ENCODE measurements at regions not wholly inside any gene's neighbourhood (a gene's known extent, or its start where the extent isn't known, plus 50 kb on each side); places are given as distances from the start of the nearest gene placed in this dataset.

DNA sequence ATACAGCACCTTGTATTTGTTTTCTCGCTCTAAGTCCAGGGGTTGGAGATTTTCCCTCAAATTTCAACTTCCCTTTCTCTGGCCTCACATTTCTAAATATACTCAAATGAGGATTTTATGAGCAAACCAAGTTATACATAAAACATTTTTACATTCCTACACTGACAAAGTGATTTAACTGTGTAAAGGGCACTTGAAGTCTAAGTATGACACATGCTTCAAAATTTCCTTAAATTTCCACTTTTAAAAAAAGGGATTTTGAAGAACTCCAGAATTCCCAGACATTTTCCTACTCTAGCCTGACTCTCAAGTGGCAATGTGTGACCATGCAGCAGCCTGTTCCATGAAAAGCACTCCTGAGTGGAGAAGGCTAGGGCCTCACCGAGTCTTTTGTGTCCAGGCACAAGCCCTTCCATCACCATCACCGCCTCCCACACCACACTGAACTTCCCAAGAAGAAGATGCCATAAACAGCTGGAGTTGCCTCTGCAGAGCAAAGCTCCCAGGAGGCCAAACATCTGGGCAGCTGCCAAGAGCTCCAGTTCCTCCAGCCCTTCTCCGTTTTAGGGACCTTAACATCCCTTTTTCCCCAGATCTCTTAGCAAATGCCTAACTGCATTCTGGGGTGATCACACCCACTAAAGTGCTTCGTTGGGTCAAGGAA is 68.9 kb downstream of the NCR2 start:
- no peak for DNase-seq (ENCODE audit: low read depth)

DNA sequence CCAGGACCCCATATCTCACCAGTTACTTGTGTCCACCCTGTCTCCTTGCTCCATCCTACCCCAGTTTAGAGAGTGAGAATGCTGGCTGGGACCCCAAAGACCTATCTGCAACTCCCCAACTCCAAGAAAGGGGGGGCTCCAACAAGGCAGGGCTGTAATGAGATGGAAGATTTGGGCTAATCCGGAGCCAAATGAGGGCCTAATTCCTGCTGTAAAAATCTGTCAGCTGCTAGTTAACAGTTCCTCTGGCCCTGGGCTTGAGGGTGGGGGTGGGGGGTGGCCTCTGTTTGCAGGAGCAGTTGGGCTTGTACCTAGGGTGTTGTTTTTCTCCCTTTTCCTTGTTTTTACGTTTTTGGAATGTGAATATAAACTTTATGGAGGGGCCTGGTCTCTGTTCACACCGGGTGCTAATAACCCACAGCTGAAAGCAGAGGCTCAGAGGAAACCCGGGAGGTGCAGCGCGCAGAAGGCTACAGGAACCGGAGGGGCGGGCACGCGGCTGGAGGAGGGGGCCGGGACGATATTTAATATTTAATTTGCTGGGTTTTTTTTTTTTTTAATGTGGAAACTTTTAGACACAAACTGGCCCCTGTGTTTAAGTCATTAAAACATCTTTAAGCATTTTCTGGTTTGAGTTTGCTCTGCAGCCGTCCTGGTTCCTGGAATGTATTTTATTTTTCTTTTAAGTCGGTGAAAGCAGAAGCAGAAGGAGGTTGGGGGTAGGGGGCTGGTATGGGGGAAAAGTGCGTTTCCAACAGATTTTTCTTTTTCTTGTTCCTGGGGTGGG is 70.7 kb downstream of the NCR2 start:
- DNase-seq (ENCODE audit: low read depth), result no peak

DNA sequence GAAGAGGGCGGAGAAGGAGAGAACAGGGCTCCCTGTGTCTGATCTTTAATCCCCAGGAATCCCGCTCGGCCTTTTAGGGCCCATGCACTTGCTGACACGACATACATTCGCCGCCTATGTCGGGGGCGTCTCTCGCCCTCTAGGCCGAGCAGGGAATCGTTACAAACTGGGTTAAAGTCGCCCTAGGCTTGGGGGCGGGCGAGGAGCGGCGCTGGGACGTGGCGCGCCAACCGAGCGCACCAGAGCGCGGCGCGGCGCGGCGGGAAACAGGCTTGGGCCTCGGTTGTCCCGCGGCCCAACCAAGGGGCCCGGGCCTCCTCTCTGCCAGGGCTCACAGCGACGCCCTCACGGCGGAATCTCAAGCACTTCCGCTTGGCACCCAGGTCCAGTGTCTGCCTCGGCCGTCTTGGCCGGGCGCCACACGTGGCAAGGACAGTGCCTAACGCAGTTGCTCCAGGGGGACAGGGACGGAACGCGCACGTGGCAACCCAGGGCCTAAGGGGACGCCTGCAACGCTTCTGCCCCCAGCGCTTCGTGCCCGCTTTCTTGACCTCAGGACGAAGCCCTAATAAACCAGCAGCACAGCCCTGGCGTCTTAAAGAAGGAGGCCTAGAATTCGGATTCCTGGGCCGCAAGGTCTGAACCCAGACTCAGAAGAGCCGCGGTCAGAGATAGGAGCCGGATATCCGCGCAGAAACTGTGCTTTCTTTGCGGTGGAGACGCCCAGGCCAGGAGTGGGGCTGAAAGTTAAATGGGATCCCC is 71.5 kb downstream of the NCR2 start:
- no peak for DNase-seq (ENCODE audit: low read depth)

DNA sequence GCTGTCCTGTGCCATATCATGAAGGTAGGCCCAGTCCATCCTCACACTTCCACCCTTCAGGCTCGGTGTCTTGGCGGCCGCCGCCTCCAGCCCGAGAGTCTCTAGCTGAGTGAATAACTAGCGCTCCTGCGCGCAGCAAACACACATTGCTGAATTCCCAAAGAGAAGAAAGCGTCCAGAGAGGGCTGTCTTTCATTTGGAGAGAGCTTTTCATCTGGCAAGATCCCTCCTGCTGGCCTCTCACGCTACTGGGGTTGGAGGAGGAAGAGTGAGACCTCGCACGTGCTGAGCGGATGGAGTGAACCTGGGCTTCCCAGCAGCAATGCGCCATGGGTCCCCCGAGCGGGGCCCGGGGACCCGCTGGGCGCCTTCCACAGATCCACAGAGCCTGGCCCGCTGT is 73.2 kb downstream of the NCR2 start:
- no peak for DNase-seq (ENCODE audit: low read depth)

DNA sequence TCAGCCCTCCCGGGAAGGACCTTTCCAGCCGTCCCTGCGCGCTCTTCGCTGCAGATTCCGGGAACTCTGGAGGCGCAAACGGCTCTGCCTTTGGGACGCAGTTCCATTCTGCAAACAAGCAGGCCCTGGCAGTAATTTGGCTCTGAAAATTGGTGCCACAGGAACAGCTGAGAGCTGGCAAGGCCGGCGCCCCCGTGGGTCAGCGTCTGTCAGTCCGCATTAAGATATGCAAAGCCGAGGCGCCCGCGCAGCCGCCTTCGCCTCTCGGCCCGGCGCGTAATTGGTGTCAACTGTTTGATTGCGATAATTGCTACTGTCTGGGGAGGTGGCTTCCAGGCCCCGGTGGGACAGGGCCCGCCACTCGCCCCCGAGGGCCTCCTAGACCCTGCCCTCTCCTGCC is 73.6 kb downstream of the NCR2 start:
- DNase-seq (ENCODE audit: low read depth), result no peak

DNA sequence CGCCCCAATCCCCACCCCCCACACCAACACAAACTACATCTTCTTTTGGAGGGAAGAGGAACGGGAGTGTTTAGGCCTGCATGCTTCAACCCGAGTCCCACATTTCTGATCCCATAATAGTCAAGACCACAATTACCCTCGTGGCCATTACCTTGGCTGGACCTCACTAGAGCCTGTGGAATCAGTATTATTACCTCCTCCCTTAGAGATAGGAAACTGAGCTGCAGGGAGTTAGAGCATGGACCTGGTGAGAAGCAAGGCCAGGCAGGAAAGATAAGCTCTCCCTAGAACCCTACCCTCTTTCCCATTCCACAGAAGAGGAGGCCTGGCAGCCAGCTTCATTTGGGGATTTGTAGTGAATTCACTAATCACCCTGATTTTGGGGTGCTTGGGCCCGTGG is 74.1 kb downstream of the NCR2 start:
- no peak for DNase-seq (ENCODE audit: low read depth)

DNA sequence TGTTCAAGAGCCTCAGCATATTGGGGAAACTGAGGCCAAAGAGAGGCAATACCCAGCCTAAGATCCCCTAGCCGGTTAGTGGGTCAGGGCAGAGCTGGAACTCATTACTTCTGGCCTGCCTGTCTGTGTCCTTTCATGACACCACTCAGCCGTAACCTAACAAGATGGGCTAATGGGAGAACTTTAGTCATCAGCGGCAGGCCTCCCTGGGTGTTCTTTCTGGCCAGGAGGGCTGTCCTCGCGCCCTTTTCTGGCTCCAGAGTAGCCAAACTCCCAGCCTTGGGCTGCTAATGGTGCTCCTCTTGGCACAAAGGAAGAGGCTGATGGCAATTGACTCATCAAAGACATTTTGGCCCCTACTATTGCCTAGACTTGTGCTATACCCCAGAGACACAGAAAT is 76.6 kb downstream of the NCR2 start:
- DNase-seq (ENCODE audit: low read depth), result peak; percentile 23

DNA sequence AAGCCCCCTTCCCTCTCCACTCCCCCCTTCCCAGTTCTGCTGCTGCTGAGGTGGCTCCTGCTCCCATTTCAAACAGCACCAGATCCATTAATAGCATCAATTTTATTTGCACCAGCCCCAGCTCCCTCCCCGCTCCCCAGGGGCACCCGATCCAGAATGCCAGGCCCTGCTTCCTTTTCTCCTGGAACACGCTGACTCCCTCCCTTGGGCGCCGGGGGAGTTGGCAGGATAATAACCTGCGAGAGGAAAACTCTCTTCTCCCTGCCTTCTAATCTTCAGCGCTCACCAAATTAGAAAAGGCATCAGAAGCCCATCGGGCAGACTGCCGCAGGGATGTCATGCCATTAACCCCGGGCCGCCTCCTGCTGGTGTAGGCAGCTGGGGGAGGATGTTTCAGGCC is 77.8 kb downstream of the NCR2 start:
- DNase-seq (ENCODE audit: low read depth), result no peak

DNA sequence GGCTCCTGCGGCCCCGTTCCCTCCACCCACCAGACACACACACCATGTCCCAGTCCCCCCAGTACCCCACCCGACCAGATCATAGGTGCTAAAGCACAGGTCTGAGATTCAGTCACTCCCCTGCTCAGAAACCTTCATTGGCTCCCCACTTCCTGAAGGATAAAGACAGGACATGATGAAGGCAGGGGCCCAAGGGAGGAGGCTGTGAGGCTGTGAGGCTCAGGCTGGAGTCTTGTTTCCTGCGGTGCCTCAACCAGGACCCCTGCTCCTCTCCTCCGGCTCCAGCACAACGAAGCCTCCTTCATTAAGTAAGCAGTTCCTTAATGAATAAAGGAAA is 81.1 kb downstream of the NCR2 start:
- DNase-seq (ENCODE audit: low read depth), result no peak

DNA sequence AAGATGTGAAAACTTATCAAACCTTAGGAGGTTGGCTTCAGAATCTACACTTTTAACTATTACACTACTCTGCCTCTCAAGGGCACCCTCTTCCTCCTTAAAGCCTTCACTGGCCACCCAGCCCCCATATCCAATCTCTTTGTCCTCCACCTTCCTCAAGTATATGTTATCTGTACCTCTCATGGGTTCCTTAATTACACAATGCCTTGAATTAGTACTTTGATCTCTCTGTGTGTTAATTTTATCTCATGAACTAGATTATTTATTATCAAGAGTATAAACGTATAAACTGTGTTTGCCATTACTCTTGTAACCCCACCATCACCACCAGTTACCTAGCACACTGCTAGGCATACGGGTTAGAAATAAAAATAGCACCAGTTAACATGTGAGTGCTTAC is 83.3 kb downstream of the NCR2 start:
- no peak for DNase-seq (ENCODE audit: low read depth)

DNA sequence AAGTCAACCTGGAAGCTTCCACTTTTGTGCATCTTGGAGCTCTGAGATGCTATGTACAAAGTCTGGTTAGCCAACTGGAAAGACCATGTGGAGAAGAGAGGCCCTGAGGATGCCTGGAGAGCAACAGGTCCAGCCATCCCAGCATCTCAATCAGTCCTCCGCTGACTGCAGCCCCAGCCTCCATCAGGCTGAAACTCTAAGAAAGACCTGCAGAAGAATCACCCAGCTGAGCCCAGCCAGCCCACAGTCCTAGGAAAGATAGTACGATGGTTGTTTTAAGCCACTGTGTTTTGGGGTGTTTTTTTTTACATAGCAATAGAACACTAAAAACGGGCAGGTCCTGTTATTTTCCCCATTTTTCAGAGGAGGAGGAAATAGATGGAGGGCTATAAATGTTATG is 84.0 kb downstream of the NCR2 start:
- DNase-seq (ENCODE audit: low read depth), result no peak

DNA sequence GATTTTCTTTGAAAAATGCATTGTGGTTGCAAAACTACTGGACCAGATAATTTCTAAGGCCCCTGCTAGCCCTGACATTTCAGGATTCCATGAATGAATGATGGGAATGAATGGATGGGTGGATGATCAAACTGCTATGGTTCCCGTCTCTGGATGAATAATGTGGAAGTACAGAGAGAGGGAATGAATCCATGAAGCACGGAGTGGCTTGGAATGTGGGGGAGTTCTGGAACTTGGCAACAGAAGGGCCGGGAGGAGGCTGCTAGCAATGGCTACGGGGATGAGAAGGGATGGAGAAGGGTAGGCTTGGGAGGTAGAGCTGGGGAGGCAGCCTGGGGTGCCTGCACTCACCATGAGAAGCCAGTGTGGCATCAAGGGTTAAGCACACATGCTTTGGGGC is 84.8 kb downstream of the NCR2 start:
- no peak for DNase-seq (ENCODE audit: low read depth)

DNA sequence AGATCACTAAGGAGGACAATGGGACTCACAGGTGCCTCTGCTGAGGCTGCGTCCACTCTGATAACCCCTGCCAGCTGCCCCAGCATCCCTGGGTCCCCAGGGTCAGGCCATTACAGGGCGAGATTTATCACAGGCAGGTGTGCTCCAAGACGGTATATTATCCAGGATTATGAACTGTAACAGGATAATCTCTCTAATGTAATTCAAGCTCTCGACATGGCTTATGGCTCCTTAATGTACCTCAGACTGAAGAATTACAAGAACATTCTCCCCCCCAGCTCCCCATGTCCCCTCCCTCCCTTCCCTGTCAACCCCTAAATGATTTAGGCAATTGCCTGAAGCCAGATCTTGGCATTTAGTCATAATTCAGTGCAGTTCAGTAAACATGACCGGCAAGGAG is 86.8 kb downstream of the NCR2 start:
- DNase-seq (ENCODE audit: low read depth), result no peak

DNA sequence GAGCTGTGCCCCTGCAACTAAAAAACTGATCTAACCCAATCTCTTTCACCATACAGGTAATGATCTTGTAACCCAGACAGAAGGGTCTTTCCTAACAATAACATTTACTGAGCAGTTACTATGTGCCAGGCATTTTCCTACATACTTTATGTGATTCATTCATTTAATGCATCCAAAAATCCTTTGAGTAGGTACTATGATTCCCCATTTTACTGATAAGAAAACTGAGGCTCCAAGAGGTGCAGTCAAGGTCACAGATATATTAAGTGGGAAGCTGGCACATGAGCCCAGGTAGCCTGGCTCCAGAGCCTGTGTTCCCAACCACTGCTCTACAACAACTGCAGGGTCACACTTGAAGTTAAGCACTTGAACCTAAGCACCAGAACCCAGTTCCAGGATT is 87.6 kb downstream of the NCR2 start:
- DNase-seq (ENCODE audit: low read depth), result no peak

DNA sequence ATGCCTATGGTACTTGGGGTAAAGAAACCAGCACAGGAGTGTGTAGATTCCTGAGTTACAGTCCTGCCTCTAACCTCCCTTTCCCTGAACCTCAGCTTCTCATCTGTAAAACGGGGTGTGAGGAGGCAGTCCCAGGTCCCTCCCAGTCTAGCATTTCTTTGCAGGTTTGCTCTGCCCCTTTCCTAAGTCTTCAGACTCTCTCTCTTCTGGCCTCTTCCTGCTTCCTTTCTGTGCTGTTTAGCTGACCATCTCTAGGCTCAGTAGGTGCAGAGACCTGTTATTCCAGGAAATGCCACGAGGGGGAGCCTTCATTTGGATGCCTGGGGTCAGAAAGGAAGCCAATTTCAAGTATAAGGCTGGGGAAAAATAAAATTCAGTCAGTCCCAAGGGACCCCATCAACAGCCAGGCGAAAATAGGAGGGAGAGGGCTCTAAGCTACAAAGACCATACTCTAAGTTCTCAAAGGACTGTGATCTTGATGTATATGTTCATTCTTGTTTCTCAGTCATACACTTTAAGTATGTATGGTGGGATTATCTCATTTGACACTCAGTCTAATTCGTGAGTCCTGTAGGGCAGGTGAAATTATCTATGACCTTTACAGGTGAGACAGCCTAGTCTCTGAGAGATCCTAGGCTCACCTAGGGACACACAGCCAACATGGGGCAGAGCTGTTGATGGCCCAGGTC is 89.1 kb downstream of the NCR2 start:
- DNase-seq (ENCODE audit: low read depth), result peak; percentile 78

DNA sequence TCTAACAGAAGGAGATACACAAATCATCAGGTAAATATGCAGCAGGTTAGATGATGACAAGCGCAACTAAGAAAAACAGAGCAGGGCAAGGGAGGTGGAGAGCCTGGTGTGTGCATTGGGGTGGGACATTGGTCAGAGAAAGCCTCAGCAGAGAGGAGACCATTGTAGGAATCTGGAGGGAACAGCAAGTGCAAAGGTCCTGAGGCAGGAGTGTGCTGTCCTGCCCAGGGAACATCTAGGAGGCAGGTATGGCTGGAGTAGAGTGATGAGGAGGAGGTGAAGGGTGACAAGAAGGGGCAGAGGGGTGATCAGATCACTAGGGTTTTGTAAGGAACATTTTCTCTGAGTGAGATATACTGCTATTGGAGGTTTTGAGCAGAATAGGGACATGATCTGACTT is 90.1 kb downstream of the NCR2 start:
- DNase-seq (ENCODE audit: low read depth), result no peak

DNA sequence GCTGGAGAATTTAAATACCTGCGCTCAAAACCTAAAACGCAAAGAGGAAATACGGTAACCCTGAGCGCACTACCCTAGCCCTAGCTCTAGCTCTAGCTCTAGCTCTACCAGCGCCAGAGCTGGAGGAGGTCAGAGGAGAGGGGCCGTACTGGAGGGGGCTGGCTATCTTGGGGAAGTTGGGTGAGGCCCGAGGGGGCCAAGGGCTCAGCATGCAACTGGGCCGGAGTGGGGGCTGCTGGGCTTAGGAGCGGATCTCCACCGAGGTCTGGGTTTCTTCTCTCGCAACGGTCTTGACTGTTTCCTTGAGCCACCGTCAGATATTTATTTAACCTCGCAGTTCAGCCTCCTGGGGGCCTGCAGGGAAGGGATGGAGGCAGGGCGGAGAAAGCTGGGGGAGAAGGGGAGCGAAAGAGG is 91.0 kb downstream of the NCR2 start:
- no peak for DNase-seq (ENCODE audit: low read depth)

DNA sequence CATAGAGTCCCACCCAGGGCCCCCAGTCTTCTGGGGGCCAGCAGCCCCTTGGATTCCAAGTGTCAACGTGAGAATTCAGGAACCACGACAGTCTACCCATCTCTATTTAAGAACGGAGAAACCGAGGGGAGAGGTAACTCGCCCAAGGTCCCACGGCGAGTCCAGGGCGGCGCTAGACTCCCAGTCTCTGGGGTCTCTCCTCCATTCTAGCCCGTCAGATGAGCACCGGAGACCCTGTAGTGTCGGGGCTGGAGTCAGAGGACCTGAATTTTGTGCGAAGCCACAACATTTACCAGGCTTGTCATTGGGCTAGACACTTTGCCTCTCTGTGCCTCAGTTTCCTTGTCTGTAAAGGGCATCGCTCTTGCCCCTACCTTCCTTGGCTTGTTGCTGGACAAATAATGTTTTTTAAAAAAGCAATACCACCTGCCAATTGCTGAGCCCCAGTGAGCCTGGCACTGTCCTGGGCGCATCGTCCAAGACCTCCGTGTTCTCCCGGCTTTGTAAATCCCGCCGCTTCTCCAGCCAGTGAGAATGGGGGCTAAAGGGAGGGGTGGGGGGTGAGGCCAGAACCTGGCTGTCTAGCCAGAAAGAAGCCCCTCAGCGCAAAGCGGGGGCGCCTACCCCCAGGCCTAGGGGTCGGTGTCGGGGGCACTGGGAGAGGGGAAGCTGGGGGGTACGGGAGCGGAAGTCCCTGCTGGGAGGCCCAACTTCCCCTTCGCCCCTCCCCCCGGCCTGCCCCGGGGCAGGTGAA is 91.7 kb downstream of the NCR2 start:
- no peak for DNase-seq (ENCODE audit: low read depth)

DNA sequence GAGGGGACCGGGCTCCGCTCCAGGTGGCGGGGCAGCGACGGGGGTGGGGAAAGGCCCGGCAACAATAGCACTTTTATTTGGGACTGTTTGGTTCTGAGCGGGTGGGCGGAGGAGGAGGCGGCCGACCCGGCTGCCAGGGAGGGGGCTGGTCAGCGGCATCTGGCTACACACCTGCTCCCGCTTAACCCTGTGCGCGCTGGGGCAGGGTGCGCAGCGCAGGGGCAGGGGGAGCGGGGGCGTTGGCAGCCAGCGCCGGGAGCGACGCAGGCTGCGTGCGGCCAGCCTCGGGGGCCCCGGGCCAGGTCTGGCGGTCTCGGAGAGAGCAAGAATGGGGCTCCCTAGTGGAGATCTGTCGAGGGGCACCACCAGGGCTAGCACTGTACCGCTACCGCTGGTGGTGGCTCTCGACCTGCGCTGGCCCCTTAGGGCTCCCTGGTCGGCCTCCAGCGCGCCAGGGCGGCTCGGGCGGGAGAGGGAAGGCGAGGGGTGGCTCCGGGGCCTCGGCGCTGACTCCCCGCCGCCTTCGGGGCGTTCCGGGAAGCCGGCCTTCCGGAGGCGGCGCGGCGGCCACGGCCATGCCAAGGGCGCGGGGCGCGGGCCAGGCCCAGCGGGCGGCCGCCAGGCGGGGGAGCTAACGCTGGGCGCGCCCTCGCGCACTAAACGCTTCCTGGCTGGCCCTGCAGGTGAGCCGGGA is 92.4 kb downstream of the NCR2 start:
- peak; percentile 54 for DNase-seq (ENCODE audit: low read depth)

DNA sequence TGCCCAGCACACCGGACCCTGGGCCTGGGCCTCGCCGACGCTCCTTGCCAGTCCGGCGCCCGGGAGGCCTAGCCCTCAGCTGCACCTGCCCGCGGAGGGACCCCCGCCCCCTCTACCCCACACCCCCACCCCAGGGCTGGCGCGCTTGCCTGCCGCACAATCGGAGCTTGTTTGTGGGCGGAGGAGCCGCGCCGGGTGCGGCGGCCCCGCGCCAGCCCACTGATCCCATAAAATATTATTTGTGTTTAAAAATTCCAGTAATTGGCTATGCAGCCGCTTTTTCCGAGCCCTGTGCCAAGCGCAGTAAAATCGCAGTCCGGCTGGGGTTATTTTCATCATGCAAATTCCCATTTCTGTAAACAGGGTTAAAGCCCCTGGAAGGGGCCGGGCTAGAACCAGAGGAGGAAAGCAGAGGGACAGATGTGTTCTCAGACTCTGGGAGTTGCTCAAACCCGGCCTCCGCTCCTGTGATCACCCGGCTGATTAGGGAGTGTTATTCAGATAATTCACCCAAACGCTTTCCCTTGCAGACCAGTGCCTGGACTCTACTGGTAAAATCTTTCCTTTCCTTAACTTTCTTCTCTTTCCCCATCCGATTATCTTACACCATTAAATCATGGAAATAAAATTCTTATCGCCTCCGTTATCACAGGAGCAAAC is 93.1 kb downstream of the NCR2 start:
- DNase-seq (ENCODE audit: low read depth), result peak; percentile 30

DNA sequence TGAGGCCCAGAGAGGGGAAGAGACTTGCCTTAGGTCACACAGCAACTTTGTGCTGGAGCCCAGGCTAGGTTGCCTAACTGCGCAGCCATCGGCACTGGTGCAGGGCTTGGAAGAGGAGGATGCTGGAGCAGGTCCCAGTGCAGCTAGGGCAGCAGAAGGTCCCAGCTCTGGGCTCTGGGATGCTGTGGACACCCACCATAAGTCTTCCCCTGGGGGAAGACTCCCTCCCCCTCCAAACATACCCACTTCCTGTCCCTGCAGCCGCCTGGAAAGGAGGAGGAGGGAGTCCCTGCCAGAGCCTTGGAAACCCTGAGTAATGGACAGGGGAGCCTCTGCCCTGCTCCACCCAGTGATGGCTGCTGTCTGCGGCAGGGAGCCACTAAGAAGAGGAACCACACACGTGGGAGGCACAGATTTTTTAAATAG is 93.6 kb downstream of the NCR2 start:
- DNase-seq (ENCODE audit: low read depth), result peak; percentile 77
